HepG2 (cell line): ENCODE measurements at regions not wholly inside any gene's neighbourhood (a gene's known extent, or its start where the extent isn't known, plus 50 kb on each side); places are given as distances from the start of the nearest gene placed in this dataset.

Experiments
- ATAC-seq: fragments of 200-7000 bp; cut with Tn5 transposase; 3 replicates; pipeline ENCODE4 v1.9.1; 2020; ENCODE audit warnings: mild to moderate bottlenecking, moderate library complexity
- BruUV-seq: library from RNA; stranded (reverse); fragments of 400-500 nt; replicated peaks from 2 replicates; lab custom pipeline; 2021; lab: Mats Ljungman, UMichigan
- CTCF ChIA-PET: fragments of 300-600 bp; formaldehyde crosslinking; extraction: SDS; loops from one replicate; lab custom pipeline; 2021; ENCODE audit warnings: low total read pairs, inconsistent platforms, low intra/inter-chr PET ratio; lab: Yijun Ruan, JAX
- POLR2A ChIA-PET: fragments of 350-600 bp; sonication (Branson Sonifier 250); formaldehyde crosslinking; loops from one replicate; lab custom pipeline; 2020; ENCODE audit warnings: antibody characterized with exemption, inconsistent platforms; lab: Yijun Ruan, JAX
- DNase-seq: peaks from one replicate; pipeline ENCODE4 v3.0.0-alpha.2; 2015; ENCODE audit warnings: low spot score
- FAIRE-seq: peaks from 3 replicates; lab custom pipeline; 2011; peaks lifted over from hg19 to GRCh38; lab: Jason Lieb, UNC
- H2AFZ ChIP-seq: one replicate; pipeline ENCODE4 v1.6.1; 2011; ENCODE audit warnings: low read length, inconsistent platforms
- H3K27ac ChIP-seq: fragments of 300-600 bp; 3 replicates; pipeline ENCODE4 v1.8.0; 2011; ENCODE audit warnings: mixed run types, mild to moderate bottlenecking, mixed read lengths, low read length, inconsistent platforms; ENCODE audit not compliant: insufficient read depth; ENCODE audit errors: extremely low read length
- H3K27me3 ChIP-seq, 2 experiments: fragments of 200-600 bp in 1 of 2; 2 replicates in 1 of 2; 3 replicates in 1 of 2; pipeline versions ENCODE4 v1.6.0 to v1.8.0; 2011; ENCODE audit warnings: low read length in 2 of 2, mild to moderate bottlenecking in 2 of 2, moderate library complexity in 2 of 2, inconsistent platforms in 1 of 2; ENCODE audit not compliant: insufficient read depth in 2 of 2, control insufficient read depth in 1 of 2
- H3K36me3 ChIP-seq, 2 experiments: fragments of 200-600 bp in 1 of 2; replicated peaks in 1 of 2; 2 replicates in 1 of 2; 3 replicates in 1 of 2; pipeline versions ENCODE4 v1.5.1 to v1.8.0; 2011; ENCODE audit warnings: low read length in 2 of 2, inconsistent platforms in 1 of 2; ENCODE audit not compliant: insufficient read depth in 2 of 2, control insufficient read depth in 1 of 2
- H3K4me1 ChIP-seq: 2 replicates; pipeline ENCODE4 v1.5.1; 2012; ENCODE audit warnings: low read length, inconsistent platforms; ENCODE audit not compliant: insufficient read depth
- H3K4me2 ChIP-seq: 2 replicates; pipeline ENCODE4 v1.6.0; 2011; ENCODE audit warnings: low read depth, low read length, inconsistent platforms
- H3K4me3 ChIP-seq, 3 experiments: fragments of 200-600 bp in 1 of 3; sonication (generic), shearing (Covaris generic) in 1 of 3; replicated peaks in 1 of 3; 2 replicates each; pipeline ENCODE4 v1.5.1; 2011 to 2016; ENCODE audit warnings: low read length in 3 of 3, inconsistent platforms in 2 of 3, low read depth in 2 of 3, mild to moderate bottlenecking in 2 of 3, control low read depth in 1 of 3, mixed read lengths in 1 of 3; ENCODE audit not compliant: insufficient read depth in 1 of 3
- H3K79me2 ChIP-seq: one replicate; pipeline ENCODE4 v1.6.1; 2011; ENCODE audit warnings: low read length, inconsistent platforms; ENCODE audit not compliant: insufficient read depth
- H3K9ac ChIP-seq: 2 replicates; pipeline ENCODE4 v1.6.0; 2011; ENCODE audit warnings: mild to moderate bottlenecking, low read depth, low read length, inconsistent platforms; ENCODE audit not compliant: insufficient read depth
- H3K9me3 ChIP-seq: 2 replicates; pipeline ENCODE4 v1.5.1; 2012; ENCODE audit warnings: mild to moderate bottlenecking, low read length
- H4K20me1 ChIP-seq: 2 replicates; pipeline ENCODE4 v1.6.0; 2011; ENCODE audit warnings: inconsistent platforms, mild to moderate bottlenecking, low read length, moderate library complexity; ENCODE audit not compliant: insufficient read depth
- ATF1 ChIP-seq: IDR thresholded peaks from 2 replicates; pipeline ENCODE4 v1.6.1; 2016; ENCODE audit warnings: mild to moderate bottlenecking, control low read depth
- ATF3 ChIP-seq: sonication (generic); formaldehyde crosslinking; IDR thresholded peaks from 2 replicates; pipeline ENCODE4 v1.4.0; 2020; ENCODE audit warnings: missing genetic modification reagents
- CSRNP2 ChIP-seq: sonication (generic); formaldehyde crosslinking; conservative IDR thresholded peaks from 2 replicates; pipeline ENCODE4 v1.8.0; 2022; ENCODE audit warnings: low read depth, missing genetic modification reagents
- ELF1 ChIP-seq: sonication (generic); formaldehyde crosslinking; IDR thresholded peaks from 2 replicates; pipeline ENCODE4 v1.4.0; 2020; ENCODE audit warnings: missing genetic modification reagents
- ELF4 ChIP-seq: sonication (generic); formaldehyde crosslinking; IDR thresholded peaks from 2 replicates; pipeline ENCODE4 v1.5.0; 2020; ENCODE audit warnings: missing genetic modification reagents, mild to moderate bottlenecking, moderate library complexity, borderline replicate concordance
- EZH2 ChIP-seq: conservative IDR thresholded peaks from 2 replicates; pipeline ENCODE4 v1.6.1; 2012; ENCODE audit warnings: mild to moderate bottlenecking, low read depth, low read length, moderate library complexity
- FOXA1 ChIP-seq, 2 experiments: fragments of 450-650 bp in 1 of 2; sonication (generic) in 1 of 2; formaldehyde crosslinking in 1 of 2; IDR thresholded peaks; 2 replicates each; pipeline versions ENCODE4 v1.4.0 to v1.6.1; 2016 to 2020; ENCODE audit warnings: missing genetic modification reagents in 1 of 2
- FOXP1 ChIP-seq, 2 experiments: fragments of 450-650 bp in 1 of 2; IDR thresholded peaks; 2 replicates each; pipeline ENCODE4 v1.6.1; 2017 to 2018; ENCODE audit warnings: antibody characterized with exemption in 1 of 2
- NAIF1 ChIP-seq: sonication (generic); formaldehyde crosslinking; IDR thresholded peaks from 2 replicates; pipeline ENCODE4 v1.5.0; 2020; ENCODE audit warnings: mild to moderate bottlenecking, missing genetic modification reagents, borderline replicate concordance
- NFIC ChIP-seq: IDR thresholded peaks from 2 replicates; pipeline ENCODE4 v1.6.1; 2012; ENCODE audit warnings: mild to moderate bottlenecking, low read length, inconsistent platforms
- YY1 ChIP-seq: IDR thresholded peaks from 2 replicates; pipeline ENCODE4 v1.6.1; 2011; ENCODE audit warnings: low read length, low read depth, moderate library complexity, mild to moderate bottlenecking; ENCODE audit not compliant: insufficient read depth, insufficient replicate concordance
- WGBS: methylation state at CpG from one replicate; pipeline ENCODE4 v1.1.6; 2017; ENCODE audit warnings: low lambda C conversion rate; 5-methylcytosine and 5-hydroxymethylcytosine counted together
- in situ Hi-C: cut with HindIII; loops from 2 replicates; pipeline ENCODE4 v1.10.0; 2017; ENCODE audit warnings: low pct_unique_long_range_greater_than_20kb; ENCODE audit not compliant: extremely low pct_ligation_motif_present
- intact Hi-C: fragments of 100-400 bp; cut with micrococcal nuclease; formaldehyde crosslinking; loops from one replicate; pipeline ENCODE4 v1.10.0; 2022; ENCODE audit not compliant: unreplicated experiment
- TF ChIP-seq, protein P1 (sequence below): fragments of 450-650 bp; IDR thresholded peaks from 2 replicates; pipeline ENCODE4 v1.6.1; 2017; ENCODE audit warnings: mild to moderate bottlenecking

GRCh38 chr14:100404419-100404818, 81.3 kb downstream of the SLC25A47 start:
- no peak overlapping the region for H3K4me3 ChIP-seq
- POLR2A ChIA-PET: no interaction called here
- in situ Hi-C loops: loop anchor here (10.0 kb wide), 1 partner anchor 490 kb away; no protein-coding TSS in a partner anchor
- H4K20me1 ChIP-seq: no peaks in the 10 kb centered on the region
- H3K27ac ChIP-seq: no peak overlapping the region
- BruUV-seq: no TSS peak
- H2AFZ ChIP-seq: no peak overlapping the region
- no peak for FAIRE-seq
- H3K27me3 ChIP-seq: no peaks in the 10 kb centered on the region
- H3K4me2 ChIP-seq: no peak overlapping the region
- CTCF ChIA-PET: no interaction called here
- WGBS: 90% methylated on average over 2 of the region's 4 CpGs
- peaks cover 38% of the 10 kb centered on the region for H3K4me1 ChIP-seq
- DNase-seq: no peak
- TF ChIP-seq EZH2 (no peak), ATF1 (CRISPR knock-in tag) (no peak), ELF4 (CRISPR knock-in tag) (no peak), ATF3 (no peak), FOXA1 (IDR thresholded peaks at IDR 0.05) (no peak), FOXA1 (CRISPR knock-in tag; IDR thresholded peaks at IDR 0.05) (no peak), NFIC (no peak), YY1 (no peak), CSRNP2 (no peak), FOXP1 (IDR thresholded peaks at IDR 0.05) (no peak), FOXP1 (CRISPR knock-in tag; IDR thresholded peaks at IDR 0.05) (no peak), NAIF1 (CRISPR knock-in tag) (no peak), ELF1 (CRISPR knock-in tag) (no peak)
- TF ChIP-seq, protein P1, sequence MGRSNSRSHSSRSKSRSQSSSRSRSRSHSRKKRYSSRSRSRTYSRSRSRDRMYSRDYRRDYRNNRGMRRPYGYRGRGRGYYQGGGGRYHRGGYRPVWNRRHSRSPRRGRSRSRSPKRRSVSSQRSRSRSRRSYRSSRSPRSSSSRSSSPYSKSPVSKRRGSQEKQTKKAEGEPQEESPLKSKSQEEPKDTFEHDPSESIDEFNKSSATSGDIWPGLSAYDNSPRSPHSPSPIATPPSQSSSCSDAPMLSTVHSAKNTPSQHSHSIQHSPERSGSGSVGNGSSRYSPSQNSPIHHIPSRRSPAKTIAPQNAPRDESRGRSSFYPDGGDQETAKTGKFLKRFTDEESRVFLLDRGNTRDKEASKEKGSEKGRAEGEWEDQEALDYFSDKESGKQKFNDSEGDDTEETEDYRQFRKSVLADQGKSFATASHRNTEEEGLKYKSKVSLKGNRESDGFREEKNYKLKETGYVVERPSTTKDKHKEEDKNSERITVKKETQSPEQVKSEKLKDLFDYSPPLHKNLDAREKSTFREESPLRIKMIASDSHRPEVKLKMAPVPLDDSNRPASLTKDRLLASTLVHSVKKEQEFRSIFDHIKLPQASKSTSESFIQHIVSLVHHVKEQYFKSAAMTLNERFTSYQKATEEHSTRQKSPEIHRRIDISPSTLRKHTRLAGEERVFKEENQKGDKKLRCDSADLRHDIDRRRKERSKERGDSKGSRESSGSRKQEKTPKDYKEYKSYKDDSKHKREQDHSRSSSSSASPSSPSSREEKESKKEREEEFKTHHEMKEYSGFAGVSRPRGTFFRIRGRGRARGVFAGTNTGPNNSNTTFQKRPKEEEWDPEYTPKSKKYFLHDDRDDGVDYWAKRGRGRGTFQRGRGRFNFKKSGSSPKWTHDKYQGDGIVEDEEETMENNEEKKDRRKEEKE: no peak
- TF ChIP-seq, all 625 proteins: peak for 0
- intact Hi-C loops: no loop called here
- H3K79me2 ChIP-seq: no peaks in the 10 kb centered on the region
- H3K9ac ChIP-seq: no peak overlapping the region
- ATAC-seq: no peak; the same call in 2 of the 3 replicates
- no peaks in the 10 kb centered on the region for H3K9me3 ChIP-seq
- no peaks in the 10 kb centered on the region; a peak in 1 of 5 replicates for H3K36me3 ChIP-seq
